Natural killer cell treated with Interleukin-12 subunit alpha and Interleukin-12 subunit beta and Interleukin-15 and Interleukin-18, amount 100 ng/mL, for 72 hours (primary cell): ENCODE measurements at regions not wholly inside any gene's neighbourhood (a gene's known extent, or its start where the extent isn't known, plus 50 kb on each side); places are given as distances from the start of the nearest gene placed in this dataset.

Source experiments
- ATAC-seq, 2 donors: fragments of 150-1000 bp; cut with Tn5 transposase in 1 of 2; sonication (Bioruptor Pico), chemical (Tn5 transposase) in 1 of 2; 2 replicates each; pipeline ENCODE4 v1.10.0; 2021
- DNase-seq: peaks from one replicate; pipeline ENCODE4 v3.0.0; 2022; ENCODE audit warnings: low spot score
- H3K27ac Mint-ChIP-seq, 2 donors: 1 replicate in 1 of 2; 2 replicates in 1 of 2; pipeline ENCODE4 v1.8.0; 2022; ENCODE audit warnings: mixed read lengths in 2 of 2, mild to moderate bottlenecking in 1 of 2, moderate library complexity in 1 of 2
- H3K27me3 Mint-ChIP-seq, 2 donors: 1 replicate in 1 of 2; 2 replicates in 1 of 2; pipeline ENCODE4 v1.8.0; 2022; ENCODE audit warnings: mixed read lengths in 2 of 2
- H3K36me3 Mint-ChIP-seq: one replicate; pipeline ENCODE4 v1.8.0; 2022; ENCODE audit warnings: mixed read lengths
- H3K4me1 Mint-ChIP-seq, 2 donors: 1 replicate in 1 of 2; 2 replicates in 1 of 2; pipeline ENCODE4 v1.8.0; 2022; ENCODE audit warnings: low read depth in 2 of 2, mixed read lengths in 2 of 2, mild to moderate bottlenecking in 1 of 2
- H3K4me3 Mint-ChIP-seq: one replicate; pipeline ENCODE4 v1.8.0; 2022; ENCODE audit warnings: mixed read lengths
- H3K9me3 Mint-ChIP-seq: 2 replicates; pipeline ENCODE4 v1.8.0; 2022; ENCODE audit warnings: mixed read lengths

- Mint-ChIP-seq H3K9me3 (no peaks in the 10 kb centered on the region), H3K4me1 (peaks cover 16 to 17% of the 10 kb centered on the region in 2 donors), H3K27ac (no peak overlapping the region), H3K27me3 (peaks cover 0 to 10% of the 10 kb centered on the region in 2 donors), H3K36me3 (no peaks in the 10 kb centered on the region), H3K4me3 (no peak overlapping the region)
- ATAC-seq: no peak
- DNase-seq: no peak
These were observed 437.7 kb upstream of the HS6ST1 start for GRCh38 chr2:128756365-128756717.

- Mint-ChIP-seq H3K27me3 (peaks cover 19 to 34% of the 10 kb centered on the region in 2 donors), H3K36me3 (peaks cover 16% of the 10 kb centered on the region), H3K4me1 (no peaks in the 10 kb centered on the region), H3K4me3 (no peak overlapping the region), H3K9me3 (peaks cover 16% of the 10 kb centered on the region), H3K27ac (no peak overlapping the region)
- ATAC-seq (no peak), DNase-seq (no peak)
These were observed 447.1 kb upstream of the HS6ST1 start for GRCh38 chr2:128765811-128766210.

GRCh38 chr2:128768041-128768440 lies 449.4 kb upstream of the HS6ST1 start:
- ATAC-seq: no peak
- H3K9me3 Mint-ChIP-seq: peaks cover 10% of the 10 kb centered on the region
- H3K4me1 Mint-ChIP-seq: no peaks in the 10 kb centered on the region
- H3K27ac Mint-ChIP-seq: no peak overlapping the region
- H3K36me3 Mint-ChIP-seq: peaks cover 11% of the 10 kb centered on the region
- peaks cover 15 to 29% of the 10 kb centered on the region in 2 donors for H3K27me3 Mint-ChIP-seq
- no peak overlapping the region for H3K4me3 Mint-ChIP-seq
- no peak for DNase-seq

GRCh38 chr2:128769457-128770142 lies 450.9 kb upstream of the HS6ST1 start:
- Mint-ChIP-seq H3K4me1 (no peaks in the 10 kb centered on the region), H3K36me3 (no peaks in the 10 kb centered on the region), H3K27me3 (peaks cover 6 to 13% of the 10 kb centered on the region in 2 donors), H3K4me3 (no peak overlapping the region), H3K27ac (no peak overlapping the region), H3K9me3 (peaks cover 4% of the 10 kb centered on the region)
- DNase-seq: no peak
- ATAC-seq: peak; percentile 21 to 61

GRCh38 chr2:128770143-128771085 lies 451.7 kb upstream of the HS6ST1 start:
- Mint-ChIP-seq H3K4me1 (no peaks in the 10 kb centered on the region), H3K4me3 (no peak overlapping the region), H3K27ac (no peak overlapping the region), H3K36me3 (no peaks in the 10 kb centered on the region), H3K27me3 (peaks cover 0 to 6% of the 10 kb centered on the region in 2 donors), H3K9me3 (no peaks in the 10 kb centered on the region)
- ATAC-seq: peak; percentile 34 to 38
- no peak for DNase-seq

GRCh38 chr2:128771401-128771800 lies 452.7 kb upstream of the HS6ST1 start:
- H3K4me3 Mint-ChIP-seq: no peak overlapping the region
- no peaks in the 10 kb centered on the region for H3K9me3 Mint-ChIP-seq
- H3K27me3 Mint-ChIP-seq: peaks cover 0 to 4% of the 10 kb centered on the region in 2 donors
- H3K36me3 Mint-ChIP-seq: no peaks in the 10 kb centered on the region
- no peaks in the 10 kb centered on the region for H3K4me1 Mint-ChIP-seq
- H3K27ac Mint-ChIP-seq: no peak overlapping the region
- ATAC-seq: no peak
- DNase-seq: no peak

- H3K4me1 Mint-ChIP-seq: no peaks in the 10 kb centered on the region
- no peak overlapping the region for H3K4me3 Mint-ChIP-seq
- H3K27ac Mint-ChIP-seq: no peak overlapping the region
- H3K36me3 Mint-ChIP-seq: no peaks in the 10 kb centered on the region
- no peak for ATAC-seq
- no peaks in the 10 kb centered on the region for H3K27me3 Mint-ChIP-seq
- DNase-seq: no peak
- no peaks in the 10 kb centered on the region for H3K9me3 Mint-ChIP-seq
These were observed 454.0 kb upstream of the HS6ST1 start for GRCh38 chr2:128772671-128773070.

- H3K9me3 Mint-ChIP-seq: no peaks in the 10 kb centered on the region
- ATAC-seq (no peak), DNase-seq (no peak)
- no peak overlapping the region for H3K27ac Mint-ChIP-seq
- no peaks in the 10 kb centered on the region for H3K36me3 Mint-ChIP-seq
- no peak overlapping the region for H3K4me3 Mint-ChIP-seq
- H3K4me1 Mint-ChIP-seq: no peaks in the 10 kb centered on the region
- no peaks in the 10 kb centered on the region for H3K27me3 Mint-ChIP-seq
These were observed 455.1 kb upstream of the HS6ST1 start for GRCh38 chr2:128773641-128774319.

GRCh38 chr2:128774320-128775216 lies 455.9 kb upstream of the HS6ST1 start:
- H3K4me1 Mint-ChIP-seq: no peaks in the 10 kb centered on the region
- DNase-seq (no peak), ATAC-seq (no peak)
- H3K4me3 Mint-ChIP-seq: no peak overlapping the region
- H3K27me3 Mint-ChIP-seq: no peaks in the 10 kb centered on the region
- H3K9me3 Mint-ChIP-seq: no peaks in the 10 kb centered on the region
- H3K27ac Mint-ChIP-seq: no peak overlapping the region
- H3K36me3 Mint-ChIP-seq: no peaks in the 10 kb centered on the region

- no peaks in the 10 kb centered on the region for H3K36me3 Mint-ChIP-seq
- H3K27ac Mint-ChIP-seq: no peak overlapping the region
- ATAC-seq (no peak), DNase-seq (no peak)
- H3K9me3 Mint-ChIP-seq: no peaks in the 10 kb centered on the region
- no peak overlapping the region for H3K4me3 Mint-ChIP-seq
- no peaks in the 10 kb centered on the region for H3K4me1 Mint-ChIP-seq
- no peaks in the 10 kb centered on the region for H3K27me3 Mint-ChIP-seq
These were observed 456.7 kb upstream of the HS6ST1 start for GRCh38 chr2:128775217-128775913.

GRCh38 chr2:128775914-128776285 lies 457.2 kb upstream of the HS6ST1 start:
- ATAC-seq (no peak), DNase-seq (no peak)
- Mint-ChIP-seq H3K9me3 (no peaks in the 10 kb centered on the region), H3K27me3 (no peaks in the 10 kb centered on the region), H3K36me3 (no peaks in the 10 kb centered on the region), H3K4me1 (no peaks in the 10 kb centered on the region), H3K27ac (no peak overlapping the region), H3K4me3 (no peak overlapping the region)

GRCh38 chr2:128776461-128777195 lies 458.0 kb upstream of the HS6ST1 start:
- DNase-seq (no peak), ATAC-seq (no peak)
- Mint-ChIP-seq H3K36me3 (no peaks in the 10 kb centered on the region), H3K4me1 (no peaks in the 10 kb centered on the region), H3K9me3 (no peaks in the 10 kb centered on the region), H3K27me3 (no peaks in the 10 kb centered on the region), H3K4me3 (no peak overlapping the region), H3K27ac (no peak overlapping the region)
